Fibroblast of the conjunctiva (primary cell): ENCODE measurements at regions not wholly inside any gene's neighbourhood (a gene's known extent, or its start where the extent isn't known, plus 50 kb on each side); places are given as distances from the start of the nearest gene placed in this dataset.
"Not testable (repeated sequence)": the region's sequence is repeated elsewhere in the genome, so short reads cannot be mapped to it uniquely, and the experiment has no call there.

Source experiments
- DNase-seq: peaks from one replicate; pipeline ENCODE4 v3.0.0-alpha.2; 2010; ENCODE audit warnings: low read depth

DNA sequence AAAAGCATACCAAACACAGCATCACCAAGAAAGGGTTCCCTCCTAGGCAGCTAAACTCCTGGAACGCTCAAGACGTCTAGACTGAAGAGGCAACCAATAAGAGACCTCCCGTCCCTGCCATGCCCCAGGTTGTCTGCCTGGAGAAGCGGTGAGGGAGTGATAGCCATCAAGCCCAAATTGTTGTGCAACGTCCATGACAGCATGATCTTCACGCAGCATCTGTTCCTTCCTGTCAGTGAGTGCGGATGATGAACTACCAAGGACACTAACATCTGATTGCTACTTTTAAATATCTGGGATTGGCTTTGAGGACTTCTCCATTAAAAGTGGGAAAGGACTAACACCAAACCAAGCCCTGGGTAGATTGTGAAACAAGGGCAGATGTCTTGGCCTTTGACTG, 149.7 kb downstream of the TXNL1 start:
- no peak for DNase-seq

DNA sequence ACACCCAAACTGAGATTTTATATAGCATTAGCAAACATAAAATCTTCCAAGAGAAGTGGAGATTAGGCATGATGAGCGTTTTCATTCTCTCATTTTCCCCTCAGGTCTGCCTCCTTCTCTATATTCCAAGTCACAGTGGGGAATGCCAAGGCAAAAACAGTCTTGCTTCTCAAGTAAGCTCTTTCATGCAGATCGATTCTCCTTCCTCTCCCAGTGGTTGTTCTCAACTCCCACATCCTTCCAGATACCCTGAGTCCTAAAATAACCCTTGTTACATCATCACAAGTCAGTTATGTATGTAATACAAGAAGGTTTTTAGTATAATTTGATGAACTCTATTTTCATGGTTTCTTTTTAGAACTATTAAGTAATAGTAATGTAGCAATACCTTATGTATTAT, 150.6 kb downstream of the TXNL1 start:
- no peak for DNase-seq

DNA sequence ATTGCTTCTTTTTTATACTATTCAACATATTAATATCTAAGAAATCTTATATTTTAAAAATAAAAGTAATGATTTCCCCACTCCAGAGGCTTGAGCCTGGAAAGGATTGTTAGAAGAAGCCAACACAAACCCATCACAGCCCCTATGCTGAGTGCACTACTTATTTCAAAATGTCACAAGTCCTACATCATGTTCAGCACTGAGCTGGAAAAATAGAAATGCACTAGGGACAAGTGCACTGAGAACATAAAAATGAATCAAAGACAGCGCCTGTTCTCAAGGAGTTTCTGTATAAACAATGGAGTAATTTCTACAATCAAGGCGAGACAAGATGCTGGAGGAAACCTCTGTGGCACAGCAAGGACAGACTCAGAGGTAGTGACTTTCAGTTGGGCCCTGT, 155.0 kb downstream of the TXNL1 start:
- no peak for DNase-seq

DNA sequence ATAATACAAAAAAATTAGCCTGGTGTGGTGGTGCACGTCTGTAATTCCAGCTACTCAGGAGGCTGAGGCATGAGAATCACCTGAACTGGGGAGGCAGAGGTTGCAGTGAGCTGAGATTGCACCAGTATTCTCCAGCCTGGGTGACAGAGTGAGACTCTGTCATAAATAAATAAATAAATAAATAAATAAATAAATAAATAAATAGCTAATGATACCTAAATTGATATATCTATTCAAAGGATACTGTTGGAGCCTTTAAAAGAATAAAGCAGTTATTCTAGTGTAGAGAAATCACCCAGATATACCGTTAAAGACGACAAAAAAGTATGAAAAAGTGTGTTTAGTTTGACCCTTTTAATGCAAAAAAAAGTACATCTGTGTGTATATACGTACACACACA, 155.6 kb downstream of the TXNL1 start:
- not testable (repeated sequence) for DNase-seq

DNA sequence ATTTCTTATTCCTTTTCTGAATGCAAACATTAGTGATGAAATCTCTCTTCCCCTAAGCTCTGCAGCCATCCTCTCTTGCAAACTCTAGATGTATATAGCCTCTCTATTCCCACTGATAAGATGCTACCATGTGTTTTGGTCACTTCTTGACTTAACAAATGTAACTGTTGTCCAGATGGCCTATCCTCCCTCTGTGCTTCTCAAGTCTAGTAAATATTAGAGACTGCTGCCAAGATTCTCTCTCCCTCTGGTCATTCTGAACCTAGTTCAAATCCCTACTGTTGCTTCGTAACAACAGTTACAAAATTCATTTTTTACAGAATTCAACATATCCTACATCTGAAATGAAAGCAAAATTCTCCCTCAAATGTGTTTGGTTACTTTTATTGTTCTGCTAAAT, 156.6 kb downstream of the TXNL1 start:
- DNase-seq, result no peak

DNA sequence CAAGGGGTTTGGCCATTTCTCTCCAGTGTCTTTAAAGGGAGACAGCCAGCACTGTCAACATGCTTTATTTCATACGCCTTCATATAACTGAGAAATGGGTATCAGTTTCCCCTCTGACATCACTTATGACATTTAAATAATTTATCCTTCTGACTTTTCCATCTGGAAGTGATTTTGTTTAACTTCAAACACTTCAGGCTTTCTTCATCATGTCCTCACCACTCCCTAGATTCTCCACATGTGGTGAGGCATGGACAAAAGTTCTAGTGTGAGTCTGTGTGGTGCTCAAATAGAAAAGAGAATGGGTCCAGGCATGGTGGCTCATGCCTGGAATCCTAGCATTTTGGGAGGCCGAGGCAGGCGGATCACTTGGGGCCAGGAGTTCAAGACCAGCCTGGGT, 158.6 kb downstream of the TXNL1 start:
- DNase-seq, result no peak

DNA sequence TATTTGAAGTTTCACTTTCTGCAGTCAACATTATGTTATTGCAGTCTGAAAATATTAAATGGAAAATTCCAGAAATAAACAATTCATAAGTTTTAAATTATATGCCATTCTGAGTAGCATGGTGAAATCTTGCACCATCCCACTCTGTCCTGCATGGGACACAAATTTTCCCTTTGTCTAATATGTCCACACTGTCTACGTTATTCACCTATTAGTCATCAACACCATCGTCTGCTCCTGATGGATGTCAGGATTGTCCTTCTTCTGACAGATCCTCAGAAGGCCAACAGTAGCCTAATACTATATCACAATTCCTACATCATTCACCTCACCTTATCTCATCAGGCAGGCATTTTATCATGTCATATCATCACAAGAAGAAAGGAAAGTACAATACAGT, 163.1 kb downstream of the TXNL1 start:
- DNase-seq, result no peak

DNA sequence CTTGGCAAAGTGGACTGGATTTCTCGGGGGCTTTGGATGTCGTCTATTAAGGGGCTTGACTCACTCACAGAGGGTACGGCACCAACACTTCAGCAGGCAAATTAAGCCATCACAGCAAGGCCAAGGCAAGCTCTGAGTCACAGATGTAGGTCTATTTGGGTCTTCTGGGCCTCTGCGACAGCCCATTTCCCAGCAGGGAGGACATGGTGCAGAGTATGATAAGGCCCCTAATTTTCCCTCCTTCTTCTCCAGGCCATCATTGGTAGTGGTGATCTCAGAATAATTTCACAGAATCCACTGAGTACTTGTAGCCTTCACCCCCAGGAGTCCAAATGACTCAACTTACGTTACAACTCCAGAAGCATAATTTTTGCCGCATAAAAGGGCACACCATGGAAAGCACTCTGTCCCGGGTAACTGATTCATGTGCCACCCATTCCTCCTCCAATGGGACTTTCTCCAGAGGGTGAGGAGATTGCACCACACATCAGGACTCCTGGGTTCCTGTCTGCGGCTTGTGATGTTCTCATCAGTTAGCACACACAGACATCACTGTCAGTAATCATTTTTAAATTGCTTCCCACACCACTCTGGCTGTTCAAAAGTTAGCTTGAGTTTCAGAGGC, 164.9 kb downstream of the TXNL1 start:
- DNase-seq, result no peak

DNA sequence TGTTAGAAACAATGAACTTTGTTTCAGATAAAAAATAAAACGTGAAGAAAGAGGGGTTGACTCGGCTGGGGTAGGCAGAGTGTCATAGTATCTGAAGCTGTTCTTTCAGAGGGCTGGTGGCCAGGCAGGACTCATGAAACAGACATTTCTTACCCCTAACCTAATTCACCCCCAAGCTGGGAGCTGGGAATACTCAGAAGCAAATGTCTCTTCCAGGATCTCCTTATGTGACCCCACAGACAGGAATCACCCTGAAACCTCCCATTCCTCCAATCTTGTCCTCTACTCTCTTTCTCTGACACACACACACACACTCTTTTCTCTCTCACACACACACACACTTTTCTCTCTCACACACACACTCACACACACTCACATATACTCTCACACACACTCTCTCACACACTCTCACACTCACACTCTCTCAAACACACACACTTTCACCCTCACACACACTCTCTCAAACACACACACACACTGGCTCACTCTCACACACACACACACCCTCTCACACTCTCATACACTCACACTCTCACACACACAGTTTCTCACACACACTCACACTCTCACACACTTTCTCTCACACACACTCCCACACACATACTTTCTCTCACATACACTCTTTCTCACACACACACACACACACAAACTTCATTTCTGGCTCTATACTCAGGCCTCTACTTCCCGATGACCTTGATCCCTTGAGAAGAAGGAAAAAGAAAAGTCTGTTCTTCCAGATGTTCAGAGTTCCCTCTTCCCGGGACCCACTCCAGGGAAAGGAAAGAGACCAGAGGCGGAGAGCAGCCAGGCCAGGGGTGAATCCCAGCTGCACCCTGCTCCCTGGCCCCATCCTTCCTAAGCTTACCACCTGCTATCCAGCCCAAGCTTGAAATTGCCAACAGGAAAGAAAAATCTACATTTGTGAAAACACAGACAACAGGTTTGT, 167.7 kb downstream of the TXNL1 start:
- no peak for DNase-seq

DNA sequence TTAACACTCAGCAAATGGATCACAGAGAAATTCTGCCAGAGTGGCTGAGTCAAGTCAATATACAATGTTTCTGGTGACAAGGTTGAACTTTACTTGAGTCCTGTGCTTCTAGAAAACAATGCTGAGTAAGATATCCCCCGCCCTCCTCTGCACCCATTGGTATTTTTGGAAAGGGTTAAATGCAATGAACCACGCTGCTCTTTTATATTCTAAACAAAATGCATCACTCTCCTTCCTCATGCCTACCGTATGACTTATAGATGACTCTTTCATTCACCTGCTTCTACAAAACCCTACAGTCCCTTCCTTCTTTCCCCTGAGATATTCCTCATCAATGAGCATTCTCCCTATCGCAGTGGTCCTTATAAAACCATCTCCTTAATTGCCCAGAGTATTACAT, 168.8 kb downstream of the TXNL1 start:
- no peak for DNase-seq

DNA sequence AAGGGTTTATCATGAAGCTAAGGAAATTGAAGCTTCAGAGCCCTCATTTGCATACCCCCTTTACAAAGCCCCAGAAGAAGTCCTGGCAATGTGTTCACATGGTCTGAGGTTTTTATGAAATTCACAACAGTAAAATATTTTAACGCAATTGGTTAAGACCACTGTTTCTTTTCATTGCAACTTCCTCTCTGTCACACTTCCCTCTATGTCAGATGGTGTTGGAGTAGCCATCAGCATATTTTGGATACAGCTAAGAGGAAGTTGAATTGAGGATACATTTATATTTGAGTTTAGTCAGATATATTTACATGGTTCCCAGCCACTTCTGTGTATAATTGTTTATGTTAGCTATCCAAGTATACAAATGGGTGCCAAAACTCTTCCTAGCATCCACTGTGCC, 170.0 kb downstream of the TXNL1 start:
- no peak for DNase-seq

DNA sequence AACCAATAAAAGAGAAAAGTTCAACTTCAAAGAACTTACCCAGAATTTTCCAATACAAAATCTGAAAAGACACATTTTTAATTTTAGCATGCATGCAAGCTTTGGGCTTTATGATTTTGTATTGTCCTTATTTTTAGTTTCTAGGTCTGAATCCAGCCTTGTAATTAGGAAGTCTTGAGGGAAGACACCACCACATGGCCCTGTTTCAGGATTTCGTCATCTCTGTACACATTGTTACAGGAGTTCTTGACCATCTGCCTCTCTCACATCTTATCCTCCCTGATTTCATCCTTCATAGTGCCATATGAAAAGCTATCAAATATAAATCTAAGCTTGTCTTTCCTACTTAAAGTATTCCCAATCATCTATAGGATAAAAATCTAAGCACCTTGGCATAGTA, 176.1 kb downstream of the TXNL1 start:
- DNase-seq, result no peak

DNA sequence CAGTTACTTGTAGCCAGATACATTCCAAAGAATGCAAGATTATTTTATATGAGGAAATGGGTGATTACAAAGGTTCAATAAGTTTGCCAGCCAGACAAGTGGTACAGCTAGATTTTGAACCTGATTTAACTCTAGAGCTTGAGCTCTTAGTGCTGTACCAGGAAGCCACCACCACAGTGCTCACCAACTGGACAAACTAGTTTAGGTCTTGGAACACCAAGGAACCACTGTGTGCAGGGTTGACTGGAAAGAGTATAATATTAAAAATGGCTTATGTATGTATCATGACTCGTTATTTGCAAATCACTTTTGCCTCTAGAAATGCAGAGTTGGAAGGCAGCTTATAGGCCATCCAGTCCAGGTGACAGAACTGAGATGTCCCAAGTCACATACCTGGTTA, 177.2 kb downstream of the TXNL1 start:
- no peak for DNase-seq

DNA sequence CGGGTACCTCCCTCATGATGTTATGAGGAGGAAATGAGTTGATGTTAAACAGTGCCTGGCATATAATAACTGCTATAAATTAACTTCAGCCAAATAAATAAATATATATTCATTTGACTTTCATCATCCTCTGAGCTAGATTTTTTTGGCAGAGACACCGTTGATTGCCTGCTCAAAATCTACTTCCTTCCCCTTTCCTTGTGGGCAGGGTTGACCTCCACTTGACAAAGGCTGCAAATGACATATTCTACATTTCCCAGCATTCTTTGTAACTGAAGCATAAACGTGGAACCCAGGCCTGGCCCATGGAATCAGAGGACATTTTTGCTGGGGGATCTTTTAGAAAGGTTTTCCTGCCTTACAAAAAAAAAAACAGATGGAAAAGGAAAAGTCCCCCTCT, 177.8 kb downstream of the TXNL1 start:
- DNase-seq, result no peak

DNA sequence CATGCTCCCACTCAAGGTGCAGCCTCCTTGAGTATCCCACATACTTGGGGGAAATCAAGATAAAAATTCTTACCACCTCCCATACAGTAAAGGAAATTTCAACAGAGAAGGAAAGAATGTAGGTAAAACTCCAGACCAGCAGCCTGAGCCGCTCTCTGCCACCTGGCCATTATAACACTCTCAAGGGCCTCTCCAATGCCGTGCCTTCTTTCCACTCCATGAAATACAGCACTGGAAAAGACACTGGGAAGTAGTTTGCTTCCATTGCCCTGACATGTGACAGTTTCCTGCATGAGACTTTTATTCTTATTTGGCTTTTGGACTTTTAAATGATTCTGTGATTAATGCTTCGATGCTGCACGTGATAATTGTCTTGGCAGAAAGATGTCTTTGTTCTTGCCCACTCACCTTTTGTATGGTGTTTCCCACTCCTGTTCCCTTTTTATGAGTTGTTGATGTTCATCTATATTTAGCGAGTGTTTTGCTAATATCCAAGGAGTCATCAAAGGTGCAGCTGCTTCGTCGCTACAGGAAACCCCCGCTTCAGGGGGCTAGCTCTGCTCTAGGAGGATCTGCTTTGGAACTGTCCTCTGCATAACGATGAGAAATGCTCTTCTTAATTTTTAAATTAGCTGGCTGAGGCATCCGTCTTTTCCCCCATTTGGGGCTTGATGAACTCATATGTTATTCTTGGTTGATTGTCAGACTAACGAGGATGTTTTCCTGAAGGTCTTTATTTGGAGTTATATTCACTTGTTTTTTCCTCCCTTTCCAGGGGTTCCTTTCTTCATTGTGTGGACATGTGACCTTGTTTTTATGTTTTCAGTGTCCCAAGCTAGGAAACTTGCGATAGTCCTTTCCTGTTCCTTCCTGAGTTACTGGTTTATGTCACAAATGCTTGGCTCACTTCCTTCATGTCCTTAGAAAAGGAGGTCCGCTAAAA, 179.4 kb downstream of the TXNL1 start:
- no peak for DNase-seq

DNA sequence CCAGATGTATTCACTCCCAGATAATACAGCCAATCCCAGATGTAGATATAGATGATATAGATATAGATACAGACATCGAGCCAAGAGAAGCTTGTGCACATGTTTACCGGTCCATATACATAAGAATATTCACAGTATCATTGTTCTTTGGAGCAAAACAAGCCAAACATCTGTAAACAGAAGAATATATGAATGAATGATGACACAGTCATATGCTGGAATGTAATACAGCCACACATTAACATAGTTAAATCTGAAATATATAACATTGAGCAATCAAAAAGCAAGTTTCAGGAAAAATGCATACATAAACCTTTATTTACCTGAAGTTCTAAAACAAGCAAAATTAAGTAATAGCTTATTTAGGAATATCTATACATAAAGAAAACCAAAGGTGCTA, 182.5 kb downstream of the TXNL1 start:
- DNase-seq, result no peak

DNA sequence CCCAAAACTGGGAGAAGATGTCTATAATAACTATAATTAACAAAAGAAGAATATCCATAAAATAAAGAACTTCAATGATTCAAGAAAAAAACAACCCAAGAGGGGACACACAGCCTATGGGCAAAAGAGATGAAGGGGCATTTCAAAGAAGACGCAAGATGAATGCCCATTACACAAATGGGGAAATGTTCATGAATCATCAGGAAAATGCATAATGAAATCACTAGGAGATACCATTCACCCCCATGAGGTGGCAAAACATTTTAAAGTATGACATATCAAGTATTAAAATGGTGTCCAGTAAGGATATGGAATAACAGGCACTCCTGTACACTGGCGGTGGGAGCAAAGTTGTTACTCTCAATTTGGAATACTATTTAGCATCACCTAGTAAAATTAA, 183.3 kb downstream of the TXNL1 start:
- no peak for DNase-seq

DNA sequence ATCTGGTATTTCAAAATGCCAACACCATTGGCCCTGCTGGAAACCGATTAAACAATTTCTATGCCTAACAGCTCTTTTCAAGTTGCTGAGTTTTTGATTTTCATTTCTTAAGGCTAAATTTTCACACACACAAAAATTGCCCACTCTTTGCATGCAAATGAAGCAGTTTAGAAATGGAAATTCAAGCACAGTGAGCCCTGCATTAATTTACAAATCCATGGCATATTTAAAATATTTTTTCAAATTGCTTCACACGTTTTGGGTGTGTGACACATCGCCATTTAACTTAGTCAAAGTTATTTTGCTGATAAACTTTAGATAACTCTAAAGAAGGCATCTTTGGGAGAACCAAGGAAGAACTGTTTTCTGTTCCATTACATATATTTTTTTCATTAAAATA, 184.8 kb downstream of the TXNL1 start:
- DNase-seq, result no peak

DNA sequence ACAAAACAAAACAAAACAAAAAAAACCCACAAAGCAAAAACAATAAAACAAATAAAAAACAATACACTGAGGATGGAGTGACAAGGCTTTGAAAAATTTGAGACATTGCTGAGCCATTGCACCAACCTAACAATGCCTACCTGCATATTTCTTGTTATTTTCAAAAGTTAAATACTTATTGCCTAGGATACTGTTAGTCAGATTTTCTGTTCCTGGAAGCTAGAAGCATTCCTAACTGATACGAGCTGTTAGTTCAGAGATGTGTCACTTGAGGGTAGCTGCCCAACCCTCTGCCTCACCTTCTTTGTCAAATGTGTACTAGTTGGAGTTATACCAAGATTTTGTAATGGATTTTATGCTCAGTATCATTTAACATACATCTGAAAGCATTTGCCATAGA, 187.2 kb downstream of the TXNL1 start:
- no peak for DNase-seq

DNA sequence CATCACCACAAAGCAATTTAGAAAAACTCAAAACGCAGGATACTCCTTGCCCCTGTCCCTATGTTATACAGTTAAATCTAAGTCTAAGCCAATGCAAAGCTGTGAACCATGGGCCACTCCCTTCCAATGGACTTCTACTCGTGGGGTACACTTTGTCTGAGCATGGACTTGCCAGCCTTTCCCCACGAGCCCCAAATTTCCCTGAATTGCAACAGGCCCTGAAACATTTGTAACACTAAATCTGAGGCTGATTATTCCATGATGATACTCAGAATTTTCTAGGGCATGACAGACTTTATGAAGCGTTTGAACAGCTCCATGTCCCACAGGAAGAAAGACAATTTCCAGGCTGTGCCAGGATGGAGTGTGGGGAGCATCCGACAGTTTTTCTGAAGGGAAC, 189.6 kb downstream of the TXNL1 start:
- DNase-seq, result no peak

DNA sequence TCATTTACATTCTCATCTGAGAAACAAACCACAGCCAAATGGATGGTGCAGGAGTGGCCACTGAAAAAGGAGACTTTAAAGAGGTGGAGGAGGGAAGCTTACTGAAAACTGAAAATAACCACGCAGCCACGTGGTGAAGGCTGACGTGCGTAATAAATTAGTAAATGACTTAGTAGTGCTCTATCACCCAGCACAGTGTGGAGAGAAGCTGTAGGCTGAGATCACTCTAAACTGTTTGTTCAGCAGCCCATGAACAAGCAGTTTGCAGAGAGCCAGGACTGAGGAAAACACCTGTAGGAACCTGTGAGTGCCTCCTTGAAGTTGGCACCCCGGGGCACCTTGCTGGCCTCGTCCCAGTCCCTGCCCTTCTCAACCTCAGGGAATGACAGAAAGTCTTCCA, 193.0 kb downstream of the TXNL1 start:
- no peak for DNase-seq

DNA sequence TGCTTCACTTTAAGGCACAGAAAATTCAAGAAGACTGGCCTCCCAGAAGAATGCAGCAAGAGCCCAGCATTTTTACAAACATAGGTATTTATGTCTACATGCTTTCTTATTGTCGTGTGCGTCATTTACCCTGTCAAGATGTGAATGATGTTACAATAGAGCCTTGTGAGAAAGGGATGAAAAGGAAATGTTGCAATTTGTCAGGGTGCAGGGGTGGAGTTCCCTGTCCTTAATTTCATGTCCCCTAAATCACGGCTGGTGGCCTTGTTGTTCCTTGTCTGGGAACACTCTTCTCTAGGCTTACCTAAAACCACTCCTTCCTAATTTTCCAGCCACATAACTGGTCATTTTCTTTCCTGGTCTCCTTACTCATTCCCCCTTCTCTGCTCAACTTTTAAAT, 194.2 kb downstream of the TXNL1 start:
- DNase-seq, result no peak
